ENCODE measurements at regions not wholly inside any gene's neighbourhood (a gene's known extent, or its start where the extent isn't known, plus 50 kb on each side); places are given as distances from the start of the nearest gene placed in this dataset.

DNA sequence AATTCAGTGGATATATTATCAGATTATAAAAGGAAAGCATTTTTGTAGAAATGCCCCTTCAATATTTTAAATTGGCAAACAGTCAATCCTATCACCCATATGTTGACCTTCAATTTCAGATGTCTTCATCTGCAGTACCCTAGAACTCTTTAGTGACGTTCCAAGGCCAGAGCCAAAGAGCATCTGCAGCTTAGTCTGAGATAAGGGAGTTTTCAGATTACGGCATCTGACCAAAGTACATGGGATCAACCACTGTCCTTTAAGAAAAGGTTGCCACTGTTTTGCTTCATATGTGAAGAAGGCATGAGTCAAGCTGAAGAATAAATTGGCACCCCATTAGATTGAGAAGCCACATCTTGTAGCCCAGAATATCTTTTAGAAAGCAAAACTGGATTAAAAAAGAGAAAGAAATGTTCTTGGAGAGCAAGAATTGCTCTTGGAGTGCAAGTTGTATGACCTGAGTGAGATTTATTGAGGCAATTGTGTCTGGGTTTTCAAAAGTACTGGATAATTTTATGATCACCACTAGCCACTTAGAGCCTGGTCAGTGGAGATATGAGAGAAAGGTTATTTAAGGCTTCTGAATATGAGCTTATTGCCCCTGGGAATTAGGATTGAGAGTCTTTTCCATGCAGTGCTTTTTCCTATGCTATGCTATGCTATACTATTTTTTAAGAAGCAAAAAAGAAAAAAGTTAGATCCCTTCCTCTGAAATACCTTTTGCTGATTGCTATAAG, 251.9 kb upstream of the NR3C2 start:
- FAIRE-seq (no peak), DNase-seq (ENCODE audit: insufficient read length, low spot score) (no peak)
- TF ChIP-seq, protein P1, sequence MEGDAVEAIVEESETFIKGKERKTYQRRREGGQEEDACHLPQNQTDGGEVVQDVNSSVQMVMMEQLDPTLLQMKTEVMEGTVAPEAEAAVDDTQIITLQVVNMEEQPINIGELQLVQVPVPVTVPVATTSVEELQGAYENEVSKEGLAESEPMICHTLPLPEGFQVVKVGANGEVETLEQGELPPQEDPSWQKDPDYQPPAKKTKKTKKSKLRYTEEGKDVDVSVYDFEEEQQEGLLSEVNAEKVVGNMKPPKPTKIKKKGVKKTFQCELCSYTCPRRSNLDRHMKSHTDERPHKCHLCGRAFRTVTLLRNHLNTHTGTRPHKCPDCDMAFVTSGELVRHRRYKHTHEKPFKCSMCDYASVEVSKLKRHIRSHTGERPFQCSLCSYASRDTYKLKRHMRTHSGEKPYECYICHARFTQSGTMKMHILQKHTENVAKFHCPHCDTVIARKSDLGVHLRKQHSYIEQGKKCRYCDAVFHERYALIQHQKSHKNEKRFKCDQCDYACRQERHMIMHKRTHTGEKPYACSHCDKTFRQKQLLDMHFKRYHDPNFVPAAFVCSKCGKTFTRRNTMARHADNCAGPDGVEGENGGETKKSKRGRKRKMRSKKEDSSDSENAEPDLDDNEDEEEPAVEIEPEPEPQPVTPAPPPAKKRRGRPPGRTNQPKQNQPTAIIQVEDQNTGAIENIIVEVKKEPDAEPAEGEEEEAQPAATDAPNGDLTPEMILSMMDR (IDR thresholded peaks at IDR 0.05; ENCODE audit: insufficient read depth, missing control alignments) = no peak

DNA sequence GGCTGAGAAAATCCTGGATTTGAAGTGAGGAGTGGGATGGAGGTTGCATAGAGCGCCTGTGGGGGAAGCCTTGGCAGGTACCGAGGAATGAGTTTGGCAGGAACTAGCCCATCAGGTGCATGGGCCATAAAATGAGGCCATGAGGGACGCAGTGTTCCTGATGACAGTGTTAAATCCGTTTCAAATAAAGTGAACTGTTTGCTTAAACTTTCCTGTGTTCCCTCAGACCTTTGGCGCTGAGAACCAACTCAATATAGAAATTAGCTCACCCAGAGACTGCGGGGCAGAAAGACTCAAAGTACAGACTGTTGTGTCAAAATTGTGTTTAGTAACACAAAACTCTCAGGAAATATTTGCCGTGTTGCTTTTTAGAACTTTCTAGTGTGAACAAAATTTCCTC, 250.0 kb upstream of the NR3C2 start:
- DNase-seq (ENCODE audit: insufficient read length, low spot score) (no peak), FAIRE-seq (no peak)
- TF ChIP-seq, protein P1 (IDR thresholded peaks at IDR 0.05; ENCODE audit: insufficient read depth, missing control alignments) = no peak

DNA sequence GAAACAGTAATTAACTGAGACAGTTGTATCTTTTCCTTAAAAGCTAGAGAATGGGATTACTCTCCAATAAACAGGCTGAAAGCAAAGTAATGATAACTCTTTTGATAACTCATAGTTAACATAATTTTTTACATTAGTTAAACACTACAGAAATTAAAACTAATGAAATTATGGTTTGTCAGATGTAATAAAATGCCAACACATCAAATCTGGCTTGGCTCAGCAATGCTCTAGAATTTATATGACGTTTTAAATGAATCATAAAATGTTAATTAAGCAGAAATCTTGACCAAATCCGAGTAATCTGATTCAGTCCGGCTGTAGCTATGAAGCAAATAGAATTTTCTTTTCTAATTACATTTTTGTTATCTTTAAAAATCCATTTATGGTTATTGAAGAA, 244.2 kb upstream of the NR3C2 start:
- no peak for FAIRE-seq
- DNase-seq (ENCODE audit: insufficient read length, low spot score) = no peak
- TF ChIP-seq, protein P1 (IDR thresholded peaks at IDR 0.05; ENCODE audit: insufficient read depth, missing control alignments) = no peak

DNA sequence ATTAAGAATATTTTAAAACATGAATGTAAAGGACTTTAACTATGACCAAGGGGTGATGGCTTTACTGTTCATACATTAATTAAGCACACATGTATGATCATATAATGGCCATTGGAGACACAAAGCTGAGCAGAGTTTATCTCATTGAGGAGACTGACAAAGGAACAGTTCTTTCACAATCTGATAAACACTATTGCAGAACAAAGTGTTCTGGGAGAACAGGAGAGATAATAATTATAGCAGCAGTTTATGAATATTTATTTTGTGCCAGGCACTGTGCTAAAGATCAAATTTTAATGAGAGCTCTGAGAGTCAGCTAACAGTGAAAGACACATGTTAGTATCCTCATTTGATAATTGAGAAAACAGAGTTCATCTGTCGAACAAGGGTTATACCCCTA, 242.4 kb upstream of the NR3C2 start:
- no peak for FAIRE-seq
- TF ChIP-seq, protein P1 (IDR thresholded peaks at IDR 0.05; ENCODE audit: insufficient read depth, missing control alignments) = no peak
- no peak for DNase-seq (ENCODE audit: insufficient read length, low spot score)

DNA sequence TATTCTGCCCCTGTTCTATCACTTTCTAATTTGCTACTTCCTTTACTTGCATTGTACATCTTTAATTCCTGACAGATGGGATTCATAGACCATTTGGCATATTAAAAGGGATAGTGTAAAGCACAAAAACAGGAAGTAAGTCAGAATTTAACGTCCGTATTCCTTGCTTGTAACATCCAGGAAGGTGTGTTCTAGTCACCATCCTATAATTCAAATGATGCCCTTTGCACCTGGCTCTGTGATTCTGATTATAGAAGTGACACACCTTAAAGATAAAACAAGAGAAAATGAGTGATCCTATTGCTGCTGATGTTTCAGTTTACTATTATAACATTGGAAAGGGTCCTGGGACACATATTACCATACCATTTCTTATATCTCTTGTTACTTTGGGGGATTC, 238.7 kb upstream of the NR3C2 start:
- TF ChIP-seq, protein P1 (IDR thresholded peaks at IDR 0.05; ENCODE audit: insufficient read depth, missing control alignments) = no peak
- DNase-seq (ENCODE audit: insufficient read length, low spot score) (no peak), FAIRE-seq (no peak)

DNA sequence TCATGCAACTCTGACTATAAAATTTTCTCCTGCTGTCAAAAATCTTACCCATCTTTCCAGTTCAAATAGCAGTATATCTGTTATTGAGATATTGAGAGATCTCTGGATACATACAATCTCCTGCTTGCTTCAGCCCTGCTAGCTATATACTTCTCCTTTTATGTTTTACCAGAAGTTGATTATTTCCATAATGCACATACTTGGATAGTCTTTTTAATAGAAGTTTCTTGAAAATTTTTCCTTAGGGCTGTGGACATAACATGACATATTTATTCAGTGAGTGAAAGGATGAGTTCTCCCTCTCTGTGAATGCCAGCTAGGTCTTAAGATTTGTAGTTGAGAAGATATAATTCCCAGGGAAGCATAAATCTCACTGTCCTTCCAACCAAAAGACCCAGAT, 234.1 kb upstream of the NR3C2 start:
- DNase-seq (ENCODE audit: insufficient read length, low spot score) (no peak), FAIRE-seq (no peak)
- TF ChIP-seq, protein P1 (IDR thresholded peaks at IDR 0.05; ENCODE audit: insufficient read depth, missing control alignments) = no peak

DNA sequence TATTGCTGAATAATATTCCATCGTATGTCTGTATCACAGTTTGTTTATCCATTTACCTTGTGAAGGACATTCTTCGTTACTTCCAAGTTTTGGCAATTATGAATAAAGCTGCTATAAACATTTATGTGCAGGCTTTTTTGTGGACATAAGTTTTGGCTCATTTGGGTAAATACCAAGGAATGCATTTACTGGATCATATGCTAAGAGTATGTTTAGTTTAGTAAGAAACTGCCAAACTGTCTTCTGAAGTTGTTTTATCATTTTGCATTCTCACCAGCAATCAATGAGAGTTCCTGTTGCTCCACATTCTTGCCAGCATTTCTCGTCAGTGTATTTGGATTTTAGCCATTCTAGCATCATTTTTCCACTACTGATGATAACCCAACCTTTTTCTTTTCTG, 232.7 kb upstream of the NR3C2 start:
- TF ChIP-seq, protein P1 (IDR thresholded peaks at IDR 0.05; ENCODE audit: insufficient read depth, missing control alignments) = no peak
- FAIRE-seq (no peak), DNase-seq (ENCODE audit: insufficient read length, low spot score) (no peak)
